Loucy (cell line): ENCODE measurements at regions not wholly inside any gene's neighbourhood (a gene's known extent, or its start where the extent isn't known, plus 50 kb on each side); places are given as distances from the start of the nearest gene placed in this dataset.

Experiments used
- H2AFZ ChIP-seq: fragments of 200-600 bp; sonication (generic); 2 replicates; pipeline ENCODE4 v1.6.0; 2016; ENCODE audit warnings: antibody characterized with exemption, mild to moderate bottlenecking, low read length, moderate library complexity
- H3F3A ChIP-seq: fragments of 200-600 bp; 2 replicates; pipeline ENCODE4 v1.6.0; 2016; ENCODE audit warnings: antibody characterized with exemption, low read depth, mild to moderate bottlenecking
- H3K27me3 ChIP-seq: fragments of 200-600 bp; sonication (generic); 2 replicates; pipeline ENCODE4 v1.6.1; 2014; ENCODE audit warnings: low read length, mild to moderate bottlenecking; ENCODE audit not compliant: insufficient read depth, poor library complexity, severe bottlenecking
- H3K36me3 ChIP-seq: fragments of 200-600 bp; sonication (generic); 2 replicates; pipeline ENCODE4 v1.6.1; 2016; ENCODE audit warnings: low read length; ENCODE audit not compliant: insufficient read depth
- H3K4me1 ChIP-seq: fragments of 200-600 bp; sonication (generic); 2 replicates; pipeline ENCODE4 v1.5.1; 2014; ENCODE audit warnings: low read length, mild to moderate bottlenecking; ENCODE audit not compliant: insufficient read depth, poor library complexity, severe bottlenecking
- H3K4me2 ChIP-seq: fragments of 200-600 bp; sonication (generic); 2 replicates; pipeline ENCODE4 v1.6.0; 2014; ENCODE audit warnings: antibody characterized with exemption, low read length, low read depth, mild to moderate bottlenecking; ENCODE audit not compliant: poor library complexity, severe bottlenecking
- H3K4me3 ChIP-seq: fragments of 200-600 bp; sonication (generic); 2 replicates; pipeline ENCODE4 v1.5.1; 2014; ENCODE audit warnings: low read length, mild to moderate bottlenecking, mixed read lengths; ENCODE audit not compliant: poor library complexity, severe bottlenecking
- H3K79me2 ChIP-seq: fragments of 200-600 bp; sonication (generic); 2 replicates; pipeline ENCODE4 v1.6.1; 2014; ENCODE audit warnings: low read length; ENCODE audit not compliant: insufficient read depth
- H3K9ac ChIP-seq: fragments of 200-600 bp; sonication (generic); 2 replicates; pipeline ENCODE4 v1.6.0; 2014; ENCODE audit warnings: mild to moderate bottlenecking, low read depth, low read length, moderate library complexity; ENCODE audit not compliant: poor library complexity, severe bottlenecking
- H3K9me2 ChIP-seq: fragments of 200-600 bp; sonication (generic); replicated peaks from 2 replicates; pipeline ENCODE4 v1.6.1; 2016; ENCODE audit warnings: low read depth, low read length, mixed read lengths
- H3K9me3 ChIP-seq: fragments of 200-600 bp; sonication (generic); 2 replicates; pipeline ENCODE4 v1.6.1; 2014; ENCODE audit warnings: mild to moderate bottlenecking, antibody characterized with exemption, low read length, low read depth; ENCODE audit not compliant: insufficient read depth
- H4K20me1 ChIP-seq: fragments of 200-600 bp; sonication (generic); 2 replicates; pipeline ENCODE4 v1.6.0; 2014; ENCODE audit warnings: antibody characterized with exemption, low read length, mild to moderate bottlenecking; ENCODE audit not compliant: insufficient read depth, poor library complexity, severe bottlenecking
- CTCF ChIP-seq: fragments of 200-600 bp; sonication (generic); conservative IDR thresholded peaks from 2 replicates; pipeline ENCODE4 v1.5.1; 2014; ENCODE audit warnings: mild to moderate bottlenecking, antibody characterized with exemption, low read length
- EZH2phosphoT487 ChIP-seq: fragments of 200-600 bp; IDR thresholded peaks from 2 replicates; pipeline ENCODE4 v1.6.1; 2018; ENCODE audit warnings: antibody characterized with exemption, mild to moderate bottlenecking, moderate library complexity, borderline replicate concordance

DNA sequence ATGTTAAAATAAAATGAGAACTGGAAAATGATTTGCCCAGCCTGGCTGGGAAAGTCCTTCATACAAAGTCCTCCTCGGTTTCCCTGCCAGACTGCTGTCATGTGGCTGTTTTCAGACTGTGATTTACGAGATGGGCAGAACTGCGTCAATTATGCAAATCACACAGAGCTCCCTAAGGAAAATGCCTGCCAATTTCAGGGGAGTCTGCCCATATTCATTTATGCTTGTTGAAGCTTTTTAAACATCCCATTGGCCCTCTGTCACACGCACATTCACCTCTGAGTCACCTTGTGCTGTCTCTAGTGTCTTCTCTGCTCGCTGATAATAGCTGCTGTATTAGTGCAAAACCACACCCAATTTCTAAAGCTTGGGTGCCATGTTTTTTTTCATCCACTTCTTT, 81.7 kb upstream of the FAM20A start:
- Histone ChIP-seq H3K4me2 (no peak overlapping the region), H3K36me3 (no peaks in the 10 kb centered on the region)

GRCh38 chr17:68679882-68680281, 78.7 kb upstream of the FAM20A start:
- Histone ChIP-seq H3K9me3 (no peaks in the 10 kb centered on the region), H3K4me3 (no peak overlapping the region), H2AFZ (no peak overlapping the region), H3K4me2 (no peak overlapping the region), H4K20me1 (no peaks in the 10 kb centered on the region), H3K4me1 (no peaks in the 10 kb centered on the region), H3K79me2 (no peaks in the 10 kb centered on the region), H3K9me2 (no peaks in the 10 kb centered on the region), H3K27me3 (no peaks in the 10 kb centered on the region), H3K36me3 (no peaks in the 10 kb centered on the region), H3F3A (no peaks in the 10 kb centered on the region), H3K9ac (no peak overlapping the region)
- TF ChIP-seq CTCF (no peak), EZH2phosphoT487 (no peak)

More for the DNA sequence above, 81.7 kb upstream of the FAM20A start:
- H3K79me2 ChIP-seq = no peaks in the 10 kb centered on the region
- H3K4me3 ChIP-seq = no peak overlapping the region
- H4K20me1 ChIP-seq = no peaks in the 10 kb centered on the region
- H3K4me1 ChIP-seq = no peaks in the 10 kb centered on the region
- no peaks in the 10 kb centered on the region for H3K9me3 ChIP-seq
- H2AFZ ChIP-seq = no peak overlapping the region
- H3K9me2 ChIP-seq = no peaks in the 10 kb centered on the region
- TF ChIP-seq CTCF (no peak), EZH2phosphoT487 (no peak)
- no peak overlapping the region for H3K9ac ChIP-seq
- no peaks in the 10 kb centered on the region for H3K27me3 ChIP-seq
- no peaks in the 10 kb centered on the region for H3F3A ChIP-seq

DNA sequence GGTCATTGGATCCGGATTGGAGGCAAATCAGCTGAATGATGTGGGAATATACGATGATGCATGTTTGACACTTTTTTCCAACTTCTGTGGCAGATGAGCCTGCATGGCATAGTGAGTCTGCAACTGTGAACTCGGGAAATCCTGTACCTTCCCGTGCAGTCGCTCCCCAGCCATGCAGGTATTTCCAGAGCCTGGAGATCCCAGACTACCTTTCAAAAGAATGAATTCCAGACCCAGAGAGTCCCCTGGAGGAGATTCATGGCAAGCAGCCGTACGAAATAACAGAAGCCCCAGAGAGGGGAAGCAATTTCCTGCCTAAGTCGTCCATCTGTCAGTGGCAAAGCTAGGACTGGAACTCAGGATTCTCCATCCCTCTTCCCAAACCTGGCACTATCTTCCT, 75.7 kb upstream of the FAM20A start:
- H3K36me3 ChIP-seq = no peaks in the 10 kb centered on the region
- H3F3A ChIP-seq = no peaks in the 10 kb centered on the region
- TF ChIP-seq CTCF (no peak), EZH2phosphoT487 (no peak)
- H3K9me3 ChIP-seq = no peaks in the 10 kb centered on the region
- no peak overlapping the region for H3K4me2 ChIP-seq
- H3K79me2 ChIP-seq = no peaks in the 10 kb centered on the region
- H4K20me1 ChIP-seq = no peaks in the 10 kb centered on the region
- no peaks in the 10 kb centered on the region for H3K9me2 ChIP-seq
- H2AFZ ChIP-seq = no peak overlapping the region
- H3K27me3 ChIP-seq = no peaks in the 10 kb centered on the region
- no peak overlapping the region for H3K9ac ChIP-seq
- no peak overlapping the region for H3K4me3 ChIP-seq
- no peaks in the 10 kb centered on the region for H3K4me1 ChIP-seq
